ENCODE measurements at regions not wholly inside any gene's neighbourhood (a gene's known extent, or its start where the extent isn't known, plus 50 kb on each side); places are given as distances from the start of the nearest gene placed in this dataset.

- TF ChIP-seq GLIS1 (tag by site-specific recombination; IDR thresholded peaks at IDR 0.05) (no peak), ZNF121 (tag by site-specific recombination; IDR thresholded peaks at IDR 0.05) (no peak), ZNF221 (tag by site-specific recombination; IDR thresholded peaks at IDR 0.05; ENCODE audit: borderline replicate concordance) (no peak), ZNF324 (tag by site-specific recombination; IDR thresholded peaks at IDR 0.05) (no peak), ZNF391 (tag by site-specific recombination; IDR thresholded peaks at IDR 0.05; ENCODE audit: borderline replicate concordance, low read depth) (no peak), ZNF280C (tag by site-specific recombination; IDR thresholded peaks at IDR 0.05) (no peak), ZNF76 (tag by site-specific recombination; IDR thresholded peaks at IDR 0.05; ENCODE audit: borderline replicate concordance, low read depth) (no peak), ZBTB20 (tag by site-specific recombination; IDR thresholded peaks at IDR 0.05) (no peak), SETDB1 (IDR thresholded peaks at IDR 0.05; ENCODE audit: insufficient read length, low read length) (no peak)
Measured at GRCh38 chr13:102965802-102966201, 100.4 kb downstream of the SLC10A2 start (continued).

DNA sequence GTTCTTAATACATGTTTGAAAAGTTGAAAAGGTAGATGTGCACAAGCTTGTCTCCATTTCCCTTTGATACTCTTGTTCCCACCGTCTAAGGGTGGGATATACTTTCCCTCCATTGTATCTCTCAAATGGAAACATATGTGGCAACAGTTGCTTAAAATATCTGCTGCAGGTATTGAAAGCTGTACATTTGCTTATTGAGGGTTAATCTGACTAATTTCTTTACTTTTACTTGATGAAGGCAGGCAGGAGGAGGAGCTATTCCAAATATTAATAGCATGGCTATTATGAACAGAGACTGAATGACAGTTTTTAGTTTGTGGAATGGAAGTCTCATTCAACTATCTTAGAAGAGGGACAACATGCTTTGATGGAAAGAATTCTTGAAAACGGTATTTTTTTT, 103.8 kb downstream of the SLC10A2 start:
- Histone ChIP-seq H3K4me1 (ENCODE audit: control insufficient read depth, insufficient read depth, low read length) (no peaks in the 10 kb centered on the region), H3K27ac (ENCODE audit: extremely low read depth, low read depth, low read length) (no peak overlapping the region), H3K4me3 (ENCODE audit: low read depth, low read length) (no peak overlapping the region), H3K36me3 (ENCODE audit: control insufficient read depth in 2 of 2, insufficient read depth in 1 of 2, low read length in 2 of 2) (no peaks in the 10 kb centered on the region), H3K9me3 (ENCODE audit: control insufficient read depth, insufficient read depth, low read depth, low read length) (no peaks in the 10 kb centered on the region)
- no peak for TF ChIP-seq ZBTB49 (tag by site-specific recombination; IDR thresholded peaks at IDR 0.05; ENCODE audit: low read depth)
- TF ChIP-seq ZNF184 (tag by site-specific recombination; IDR thresholded peaks at IDR 0.05): no peak
- no peak for TF ChIP-seq ZNF792 (tag by site-specific recombination; IDR thresholded peaks at IDR 0.05)
- CTCF ChIA-PET: interaction anchor here (0.7 kb wide), 2 partner anchors 10 to 433 kb away, joined by 3 read pairs; no protein-coding TSS in a partner anchor
- POLR2A ChIA-PET: no interaction called here

- Histone ChIP-seq H3K9me3 (ENCODE audit: control insufficient read depth, insufficient read depth, low read depth, low read length) (no peaks in the 10 kb centered on the region), H3K4me3 (ENCODE audit: low read depth, low read length) (no peak overlapping the region), H3K36me3 (ENCODE audit: control insufficient read depth in 2 of 2, insufficient read depth in 1 of 2, low read length in 2 of 2) (no peaks in the 10 kb centered on the region), H3K27ac (ENCODE audit: extremely low read depth, low read depth, low read length) (no peak overlapping the region), H3K4me1 (ENCODE audit: control insufficient read depth, insufficient read depth, low read length) (no peaks in the 10 kb centered on the region)
- CTCF ChIA-PET: no interaction called here
- POLR2A ChIA-PET: no interaction called here
- TF ChIP-seq ZNF677 (tag by site-specific recombination; IDR thresholded peaks at IDR 0.05) (no peak), RBAK (tag by site-specific recombination; IDR thresholded peaks at IDR 0.05) (no peak), ZNF155 (tag by site-specific recombination; IDR thresholded peaks at IDR 0.05) (no peak), IKZF3 (tag by site-specific recombination; IDR thresholded peaks at IDR 0.05) (no peak), REPIN1 (tag by site-specific recombination; IDR thresholded peaks at IDR 0.05; ENCODE audit: low read depth) (no peak), ZNF530 (tag by site-specific recombination; IDR thresholded peaks at IDR 0.05; ENCODE audit: low read depth) (no peak), ZNF248 (tag by site-specific recombination; IDR thresholded peaks at IDR 0.05) (no peak), ZNF138 (tag by site-specific recombination; IDR thresholded peaks at IDR 0.05; ENCODE audit: borderline replicate concordance) (no peak), ZEB2 (tag by site-specific recombination; IDR thresholded peaks at IDR 0.05) (no peak), KLF7 (tag by site-specific recombination; IDR thresholded peaks at IDR 0.05; ENCODE audit: borderline replicate concordance) (no peak), ZNF140 (tag by site-specific recombination; IDR thresholded peaks at IDR 0.05) (no peak), ZSCAN5A (tag by site-specific recombination; IDR thresholded peaks at IDR 0.05) (no peak), BCL6B (tag by site-specific recombination; IDR thresholded peaks at IDR 0.05) (no peak), FEZF1 (tag by site-specific recombination; IDR thresholded peaks at IDR 0.05) (no peak)
- TF ChIP-seq, protein P1, sequence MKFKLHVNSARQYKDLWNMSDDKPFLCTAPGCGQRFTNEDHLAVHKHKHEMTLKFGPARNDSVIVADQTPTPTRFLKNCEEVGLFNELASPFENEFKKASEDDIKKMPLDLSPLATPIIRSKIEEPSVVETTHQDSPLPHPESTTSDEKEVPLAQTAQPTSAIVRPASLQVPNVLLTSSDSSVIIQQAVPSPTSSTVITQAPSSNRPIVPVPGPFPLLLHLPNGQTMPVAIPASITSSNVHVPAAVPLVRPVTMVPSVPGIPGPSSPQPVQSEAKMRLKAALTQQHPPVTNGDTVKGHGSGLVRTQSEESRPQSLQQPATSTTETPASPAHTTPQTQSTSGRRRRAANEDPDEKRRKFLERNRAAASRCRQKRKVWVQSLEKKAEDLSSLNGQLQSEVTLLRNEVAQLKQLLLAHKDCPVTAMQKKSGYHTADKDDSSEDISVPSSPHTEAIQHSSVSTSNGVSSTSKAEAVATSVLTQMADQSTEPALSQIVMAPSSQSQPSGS (tag by site-specific recombination; IDR thresholded peaks at IDR 0.05; ENCODE audit: low read depth): no peak
Measured at GRCh38 chr13:102960959-102961358, 105.3 kb downstream of the SLC10A2 start.

Data from HEK293 (cell line).